ENCODE measurements at regions not wholly inside any gene's neighbourhood (a gene's known extent, or its start where the extent isn't known, plus 50 kb on each side); places are given as distances from the start of the nearest gene placed in this dataset.

DNA sequence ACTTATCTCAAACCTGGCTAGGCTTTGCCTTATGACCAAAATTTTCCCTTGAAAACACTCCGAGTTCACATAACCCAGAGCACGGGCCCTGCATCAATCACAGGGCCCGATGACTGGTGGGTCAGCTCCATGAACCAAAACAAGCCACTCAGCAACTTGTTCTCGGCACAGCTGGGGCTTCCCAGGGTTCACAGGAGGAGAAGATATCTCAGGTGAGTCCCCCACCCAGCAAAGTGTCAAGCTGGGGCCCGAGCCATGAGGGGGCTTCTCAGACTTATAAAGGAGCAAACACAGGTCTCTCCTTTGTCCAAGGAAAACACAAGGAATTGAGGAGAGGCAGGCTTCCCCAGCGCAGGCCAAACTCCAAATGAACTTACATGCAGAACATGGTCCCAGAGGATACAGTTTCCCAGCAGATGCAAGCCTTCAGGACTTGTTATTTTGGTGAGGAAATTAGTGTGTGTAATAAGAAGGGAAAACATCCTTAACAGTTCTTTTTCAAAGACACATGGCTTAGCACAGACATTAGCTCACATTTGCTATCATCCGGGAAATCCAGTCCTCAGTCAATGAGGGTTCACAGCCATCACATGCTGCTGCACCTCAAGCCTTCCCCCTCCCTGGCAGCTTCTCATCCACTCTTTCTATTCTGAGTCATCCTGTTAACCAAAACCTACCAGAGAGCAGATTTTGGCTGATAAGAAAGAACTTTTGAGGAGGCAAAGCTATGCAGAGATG, 98.1 kb upstream of the NFIA start:
- Mint-ChIP-seq H3K4me1 (ENCODE audit: low read depth, unreplicated experiment) (peaks cover 7% of the 10 kb centered on the region), H3K4me3 (ENCODE audit: unreplicated experiment) (no peak overlapping the region), H3K36me3 (ENCODE audit: unreplicated experiment) (no peaks in the 10 kb centered on the region), H3K27ac (ENCODE audit: unreplicated experiment) (no peak overlapping the region), H3K27me3 (ENCODE audit: unreplicated experiment) (no peaks in the 10 kb centered on the region), H3K9me3 (ENCODE audit: unreplicated experiment) (no peaks in the 10 kb centered on the region)
- TF ChIP-seq, protein P1, sequence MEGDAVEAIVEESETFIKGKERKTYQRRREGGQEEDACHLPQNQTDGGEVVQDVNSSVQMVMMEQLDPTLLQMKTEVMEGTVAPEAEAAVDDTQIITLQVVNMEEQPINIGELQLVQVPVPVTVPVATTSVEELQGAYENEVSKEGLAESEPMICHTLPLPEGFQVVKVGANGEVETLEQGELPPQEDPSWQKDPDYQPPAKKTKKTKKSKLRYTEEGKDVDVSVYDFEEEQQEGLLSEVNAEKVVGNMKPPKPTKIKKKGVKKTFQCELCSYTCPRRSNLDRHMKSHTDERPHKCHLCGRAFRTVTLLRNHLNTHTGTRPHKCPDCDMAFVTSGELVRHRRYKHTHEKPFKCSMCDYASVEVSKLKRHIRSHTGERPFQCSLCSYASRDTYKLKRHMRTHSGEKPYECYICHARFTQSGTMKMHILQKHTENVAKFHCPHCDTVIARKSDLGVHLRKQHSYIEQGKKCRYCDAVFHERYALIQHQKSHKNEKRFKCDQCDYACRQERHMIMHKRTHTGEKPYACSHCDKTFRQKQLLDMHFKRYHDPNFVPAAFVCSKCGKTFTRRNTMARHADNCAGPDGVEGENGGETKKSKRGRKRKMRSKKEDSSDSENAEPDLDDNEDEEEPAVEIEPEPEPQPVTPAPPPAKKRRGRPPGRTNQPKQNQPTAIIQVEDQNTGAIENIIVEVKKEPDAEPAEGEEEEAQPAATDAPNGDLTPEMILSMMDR (IDR thresholded peaks at IDR 0.05; ENCODE audit: partially characterized antibody, unreplicated experiment): no peak
- DNase-seq: no peak

DNA sequence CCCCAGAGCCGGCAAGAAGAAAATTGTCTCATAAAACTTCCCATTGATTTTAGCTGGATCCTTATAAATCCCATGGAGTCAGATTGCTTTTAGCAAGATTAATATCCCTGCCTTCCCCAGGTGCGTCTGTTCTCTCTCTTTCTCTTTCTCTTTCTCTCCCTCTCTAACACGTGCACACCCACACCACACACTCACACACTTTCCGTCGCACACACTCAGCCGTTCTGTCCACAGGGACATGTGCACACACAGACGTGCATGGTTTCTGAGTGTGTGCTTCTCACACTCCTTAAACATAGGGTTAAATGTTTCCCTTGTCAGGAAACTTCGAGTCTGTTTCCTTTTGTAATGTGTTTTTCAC, 98.7 kb upstream of the NFIA start:
- Mint-ChIP-seq H3K27me3 (ENCODE audit: unreplicated experiment) (no peaks in the 10 kb centered on the region), H3K9me3 (ENCODE audit: unreplicated experiment) (no peaks in the 10 kb centered on the region), H3K4me3 (ENCODE audit: unreplicated experiment) (no peak overlapping the region), H3K27ac (ENCODE audit: unreplicated experiment) (no peak overlapping the region), H3K36me3 (ENCODE audit: unreplicated experiment) (no peaks in the 10 kb centered on the region), H3K4me1 (ENCODE audit: low read depth, unreplicated experiment) (peaks cover 4% of the 10 kb centered on the region)
- DNase-seq: no peak
- TF ChIP-seq, protein P1 (IDR thresholded peaks at IDR 0.05; ENCODE audit: partially characterized antibody, unreplicated experiment): no peak

DNA sequence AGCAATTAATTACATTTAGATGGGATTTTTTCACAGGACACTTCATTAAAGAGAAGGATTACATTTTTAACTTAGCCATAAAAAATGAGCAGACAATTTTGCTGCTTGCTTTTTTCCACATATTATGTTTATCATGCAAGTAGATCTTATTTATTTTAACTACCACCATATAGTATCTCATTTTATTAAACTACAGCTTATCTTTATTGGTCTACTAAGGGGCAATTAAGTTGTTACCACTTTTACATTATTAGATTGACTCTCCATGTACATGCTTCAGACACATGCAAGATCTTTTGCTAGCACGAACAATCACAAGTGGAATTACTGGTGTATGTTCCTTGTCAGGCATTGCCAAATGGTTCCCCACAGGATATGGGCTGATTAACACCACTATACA, 99.8 kb upstream of the NFIA start:
- DNase-seq: no peak
- no peaks in the 10 kb centered on the region for H3K36me3 Mint-ChIP-seq (ENCODE audit: unreplicated experiment)
- H3K4me3 Mint-ChIP-seq (ENCODE audit: unreplicated experiment): no peak overlapping the region
- TF ChIP-seq, protein P1 (IDR thresholded peaks at IDR 0.05; ENCODE audit: partially characterized antibody, unreplicated experiment): no peak
- no peaks in the 10 kb centered on the region for H3K9me3 Mint-ChIP-seq (ENCODE audit: unreplicated experiment)
- no peaks in the 10 kb centered on the region for H3K27me3 Mint-ChIP-seq (ENCODE audit: unreplicated experiment)
- H3K4me1 Mint-ChIP-seq (ENCODE audit: low read depth, unreplicated experiment): peaks cover 2% of the 10 kb centered on the region
- H3K27ac Mint-ChIP-seq (ENCODE audit: unreplicated experiment): no peak overlapping the region

DNA sequence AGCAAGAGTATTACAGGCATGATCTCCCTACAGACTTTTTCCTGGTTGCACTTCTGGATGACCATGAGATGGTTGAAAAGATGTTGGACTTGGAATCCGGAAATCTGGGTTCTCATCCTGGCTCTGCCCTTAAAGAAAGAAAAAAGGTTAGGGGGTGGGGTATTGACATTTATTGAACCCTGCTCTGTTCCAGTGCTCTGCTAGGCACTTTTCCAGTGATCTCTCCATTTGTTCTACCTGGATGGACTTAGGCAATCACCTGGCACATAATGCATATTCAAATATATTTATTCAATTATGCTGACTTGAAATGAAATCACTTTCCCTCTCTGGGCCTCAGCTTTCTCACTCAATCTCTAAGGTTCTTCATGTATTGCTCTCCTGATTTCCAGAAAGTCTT, 101.0 kb upstream of the NFIA start:
- TF ChIP-seq, protein P1 (IDR thresholded peaks at IDR 0.05; ENCODE audit: partially characterized antibody, unreplicated experiment): no peak
- Mint-ChIP-seq H3K27me3 (ENCODE audit: unreplicated experiment) (no peaks in the 10 kb centered on the region), H3K9me3 (ENCODE audit: unreplicated experiment) (no peaks in the 10 kb centered on the region), H3K4me3 (ENCODE audit: unreplicated experiment) (no peak overlapping the region), H3K4me1 (ENCODE audit: low read depth, unreplicated experiment) (peaks cover 2% of the 10 kb centered on the region), H3K36me3 (ENCODE audit: unreplicated experiment) (no peaks in the 10 kb centered on the region), H3K27ac (ENCODE audit: unreplicated experiment) (no peak overlapping the region)
- DNase-seq: no peak

DNA sequence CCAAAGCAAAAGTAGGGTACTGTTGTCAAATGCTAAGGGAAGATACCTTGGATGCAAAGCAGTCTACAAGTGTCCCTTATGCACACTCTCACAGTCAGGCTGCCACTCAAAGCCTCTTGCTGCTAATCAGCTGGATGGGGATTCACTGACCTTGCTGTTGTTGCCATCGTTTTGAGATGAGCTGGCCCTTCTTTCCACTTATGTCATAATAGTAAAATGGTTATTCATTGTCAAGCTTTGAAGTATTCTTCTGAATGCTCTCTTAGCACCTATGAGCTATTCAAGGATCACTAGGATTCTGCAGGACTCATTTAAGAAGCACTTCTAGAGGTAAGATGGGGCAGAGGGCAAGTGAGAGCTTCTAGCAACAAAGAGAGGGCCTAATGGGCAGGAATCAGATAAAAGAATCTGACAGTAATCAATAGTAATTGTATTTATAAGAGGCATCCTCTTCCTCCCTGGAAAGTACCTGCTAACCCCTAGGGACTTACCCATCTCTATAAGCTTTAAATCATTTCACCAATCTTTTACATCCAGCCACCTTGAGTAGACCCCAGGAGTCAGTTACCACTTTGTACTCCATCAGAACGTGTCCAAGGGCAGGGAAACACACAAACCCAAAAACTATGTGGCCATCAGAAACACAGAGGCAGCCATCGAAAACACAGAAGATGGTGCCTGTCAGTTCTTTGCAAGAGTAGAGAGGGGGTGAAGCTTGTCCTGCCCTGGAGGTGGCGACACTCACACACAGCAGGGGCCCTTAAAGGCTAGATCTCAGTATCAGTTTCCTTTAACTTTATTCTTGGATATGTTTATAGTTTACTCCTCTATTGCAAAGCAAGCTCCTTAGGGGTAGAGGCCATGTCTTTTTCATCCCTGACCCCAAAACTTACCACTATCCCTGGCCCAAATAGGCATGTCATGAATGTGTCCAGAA, 103.7 kb upstream of the NFIA start:
- no peaks in the 10 kb centered on the region for H3K9me3 Mint-ChIP-seq (ENCODE audit: unreplicated experiment)
- H3K4me1 Mint-ChIP-seq (ENCODE audit: low read depth, unreplicated experiment): peaks cover 2% of the 10 kb centered on the region
- TF ChIP-seq, protein P1 (IDR thresholded peaks at IDR 0.05; ENCODE audit: partially characterized antibody, unreplicated experiment): no peak
- no peak for DNase-seq
- H3K27me3 Mint-ChIP-seq (ENCODE audit: unreplicated experiment): no peaks in the 10 kb centered on the region
- H3K4me3 Mint-ChIP-seq (ENCODE audit: unreplicated experiment): no peak overlapping the region
- no peak overlapping the region for H3K27ac Mint-ChIP-seq (ENCODE audit: unreplicated experiment)
- H3K36me3 Mint-ChIP-seq (ENCODE audit: unreplicated experiment): no peaks in the 10 kb centered on the region

Data from glutamatergic neuron (in vitro differentiated cells).